ENCODE measurements at regions not wholly inside any gene's neighbourhood (a gene's known extent, or its start where the extent isn't known, plus 50 kb on each side); places are given as distances from the start of the nearest gene placed in this dataset.

GRCh38 chr14:44767646-44768173, 194.0 kb downstream of the KLHL28 start:
- TF ChIP-seq FOXK2 (IDR thresholded peaks at IDR 0.05) (no peak), ELF4 (IDR thresholded peaks at IDR 0.05) (no peak), FOXM1 (IDR thresholded peaks at IDR 0.05; ENCODE audit: borderline replicate concordance) (no peak), SUZ12 (IDR thresholded peaks at IDR 0.05) (no peak), ZNF384 (IDR thresholded peaks at IDR 0.05) (no peak), TARDBP (IDR thresholded peaks at IDR 0.05) (no peak), LEF1 (IDR thresholded peaks at IDR 0.05; ENCODE audit: borderline replicate concordance) (no peak)

All from HEK293T (cell line).